ENCODE measurements at regions not wholly inside any gene's neighbourhood (a gene's known extent, or its start where the extent isn't known, plus 50 kb on each side); places are given as distances from the start of the nearest gene placed in this dataset.

DNA sequence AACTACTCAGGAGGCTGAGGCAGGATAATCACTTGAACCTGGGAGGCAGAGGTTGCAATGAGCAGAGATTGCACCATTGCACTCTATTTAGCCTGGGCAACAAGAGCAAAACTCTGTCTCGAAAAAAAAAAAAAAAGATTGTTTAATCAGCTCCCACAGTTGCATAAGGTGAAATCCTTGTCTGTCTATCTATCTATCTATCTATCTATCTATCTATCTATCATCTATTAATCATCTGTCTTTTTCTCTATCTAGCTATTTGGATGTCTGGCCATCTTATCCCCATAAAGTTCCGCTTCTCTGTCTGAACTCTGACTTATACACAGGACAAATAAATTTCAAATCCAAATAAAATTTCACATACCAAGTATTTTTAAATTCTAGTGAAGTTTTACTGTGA, 223.2 kb upstream of the PGRMC2 start:
- TF ChIP-seq, protein P1, sequence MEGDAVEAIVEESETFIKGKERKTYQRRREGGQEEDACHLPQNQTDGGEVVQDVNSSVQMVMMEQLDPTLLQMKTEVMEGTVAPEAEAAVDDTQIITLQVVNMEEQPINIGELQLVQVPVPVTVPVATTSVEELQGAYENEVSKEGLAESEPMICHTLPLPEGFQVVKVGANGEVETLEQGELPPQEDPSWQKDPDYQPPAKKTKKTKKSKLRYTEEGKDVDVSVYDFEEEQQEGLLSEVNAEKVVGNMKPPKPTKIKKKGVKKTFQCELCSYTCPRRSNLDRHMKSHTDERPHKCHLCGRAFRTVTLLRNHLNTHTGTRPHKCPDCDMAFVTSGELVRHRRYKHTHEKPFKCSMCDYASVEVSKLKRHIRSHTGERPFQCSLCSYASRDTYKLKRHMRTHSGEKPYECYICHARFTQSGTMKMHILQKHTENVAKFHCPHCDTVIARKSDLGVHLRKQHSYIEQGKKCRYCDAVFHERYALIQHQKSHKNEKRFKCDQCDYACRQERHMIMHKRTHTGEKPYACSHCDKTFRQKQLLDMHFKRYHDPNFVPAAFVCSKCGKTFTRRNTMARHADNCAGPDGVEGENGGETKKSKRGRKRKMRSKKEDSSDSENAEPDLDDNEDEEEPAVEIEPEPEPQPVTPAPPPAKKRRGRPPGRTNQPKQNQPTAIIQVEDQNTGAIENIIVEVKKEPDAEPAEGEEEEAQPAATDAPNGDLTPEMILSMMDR (IDR thresholded peaks at IDR 0.05; ENCODE audit: insufficient read depth, low read depth, low read length), result no peak
- no peak overlapping the region for H3K4me3 ChIP-seq (ENCODE audit: low read depth, low read length)
- DNase-seq (ENCODE audit: low read depth), result no peak

DNA sequence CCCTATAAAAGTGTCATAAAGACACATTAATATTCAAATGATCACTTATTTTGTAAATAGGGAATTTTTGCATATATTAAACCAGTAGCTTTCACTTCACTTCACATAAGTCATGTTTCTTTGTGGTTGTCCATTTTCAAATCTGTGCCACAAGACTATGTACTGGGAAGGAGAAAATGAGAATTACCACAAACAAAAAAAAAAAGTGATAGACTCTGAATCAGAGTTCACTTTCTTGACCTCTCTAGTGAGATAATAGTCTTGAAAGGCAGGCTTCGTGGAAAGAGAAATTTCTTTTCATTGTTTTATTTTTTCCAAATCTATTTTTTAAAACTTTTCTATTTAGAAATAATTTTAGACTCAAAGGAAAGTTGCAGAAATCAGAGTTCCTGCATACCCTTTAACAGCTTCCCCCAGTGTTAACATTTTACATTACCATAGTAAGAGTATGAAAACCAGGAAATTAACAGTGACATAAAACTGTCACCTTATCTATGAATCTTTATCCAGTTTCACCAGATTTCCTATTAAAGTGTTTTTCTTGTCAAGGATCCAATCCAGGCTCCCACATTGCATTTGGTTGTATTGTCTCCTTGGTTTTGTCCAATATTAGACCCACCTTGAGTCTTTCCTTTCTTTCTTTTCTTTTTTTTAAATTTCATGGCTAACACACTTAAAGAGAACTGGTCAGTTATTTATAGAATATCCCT, 215.4 kb upstream of the PGRMC2 start:
- peak; percentile 40 for DNase-seq (ENCODE audit: low read depth)
- TF ChIP-seq, protein P1 (IDR thresholded peaks at IDR 0.05; ENCODE audit: insufficient read depth, low read depth, low read length), result no peak
- no peak overlapping the region for H3K4me3 ChIP-seq (ENCODE audit: low read depth, low read length)

DNA sequence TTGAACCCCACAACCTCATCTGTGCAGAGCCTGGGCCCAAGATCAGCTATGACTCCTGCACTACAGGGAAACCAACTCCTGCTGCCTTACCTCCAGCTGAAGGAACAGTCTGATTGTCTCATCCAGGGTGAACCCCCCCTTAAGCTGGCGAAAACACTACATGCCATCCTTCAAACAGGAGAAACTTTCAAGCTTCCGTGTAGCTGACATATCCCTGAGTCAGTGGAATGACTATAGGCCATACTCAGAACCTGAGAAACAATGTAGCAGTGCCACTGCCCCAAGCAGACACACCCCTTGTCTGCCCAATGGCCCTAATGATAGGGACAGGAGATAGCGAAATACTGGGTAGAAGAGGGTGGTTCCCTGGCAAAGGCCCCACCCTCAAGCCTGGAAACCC, 213.6 kb upstream of the PGRMC2 start:
- DNase-seq (ENCODE audit: low read depth), result no peak
- TF ChIP-seq, protein P1 (IDR thresholded peaks at IDR 0.05; ENCODE audit: insufficient read depth, low read depth, low read length), result no peak
- H3K4me3 ChIP-seq (ENCODE audit: low read depth, low read length), result no peak overlapping the region

DNA sequence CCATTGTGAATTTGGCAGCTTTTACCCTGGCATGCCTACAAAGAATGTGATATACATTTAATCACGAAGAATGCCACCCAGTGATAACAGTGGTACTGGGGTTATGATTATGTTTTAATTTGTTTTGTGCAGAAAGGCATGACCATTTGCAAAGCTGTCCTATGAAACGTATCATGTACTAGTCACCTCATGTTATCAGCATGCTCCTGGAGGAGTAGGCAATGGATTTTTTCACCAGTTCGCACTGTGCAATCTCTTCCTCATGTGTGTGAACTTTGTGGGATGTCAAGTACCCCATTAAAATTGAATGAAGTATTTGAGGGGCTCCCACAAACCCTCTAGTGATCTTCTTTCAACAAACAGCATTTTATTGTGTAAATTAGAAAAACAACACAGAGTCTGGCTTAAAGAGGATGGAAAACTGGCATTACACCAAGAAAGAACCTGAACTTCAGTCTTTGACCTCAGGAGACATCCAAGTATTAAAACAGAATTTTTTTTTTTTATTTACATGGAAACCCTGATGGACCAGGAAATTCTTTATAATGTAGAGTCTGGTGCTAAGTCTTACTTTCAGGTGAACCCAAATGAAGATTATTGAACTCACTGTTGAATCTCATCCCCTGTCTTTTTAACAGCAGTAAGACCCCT, 200.6 kb upstream of the PGRMC2 start:
- TF ChIP-seq, protein P1 (IDR thresholded peaks at IDR 0.05; ENCODE audit: insufficient read depth, low read depth, low read length), result no peak
- H3K4me3 ChIP-seq (ENCODE audit: low read depth, low read length), result no peak overlapping the region
- no peak for DNase-seq (ENCODE audit: low read depth)

DNA sequence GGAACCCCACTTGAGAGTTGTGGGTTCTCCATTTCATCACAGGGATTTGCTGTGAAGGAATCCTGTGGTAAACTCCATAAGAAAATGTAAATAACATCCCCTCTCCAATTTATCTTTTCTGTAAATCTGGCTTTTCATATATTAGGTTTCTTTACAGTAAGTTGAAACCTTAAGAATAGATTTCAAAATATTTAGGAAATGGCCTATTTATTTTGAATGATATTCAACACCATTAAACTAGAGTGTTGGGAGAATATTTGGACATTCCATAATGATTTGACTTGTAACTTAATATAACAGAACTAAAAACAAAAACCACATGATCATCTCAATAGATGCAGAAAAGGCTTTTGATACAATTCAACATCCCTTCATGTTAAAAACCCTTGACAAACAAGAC, 197.3 kb upstream of the PGRMC2 start:
- no peak for DNase-seq (ENCODE audit: low read depth)

DNA sequence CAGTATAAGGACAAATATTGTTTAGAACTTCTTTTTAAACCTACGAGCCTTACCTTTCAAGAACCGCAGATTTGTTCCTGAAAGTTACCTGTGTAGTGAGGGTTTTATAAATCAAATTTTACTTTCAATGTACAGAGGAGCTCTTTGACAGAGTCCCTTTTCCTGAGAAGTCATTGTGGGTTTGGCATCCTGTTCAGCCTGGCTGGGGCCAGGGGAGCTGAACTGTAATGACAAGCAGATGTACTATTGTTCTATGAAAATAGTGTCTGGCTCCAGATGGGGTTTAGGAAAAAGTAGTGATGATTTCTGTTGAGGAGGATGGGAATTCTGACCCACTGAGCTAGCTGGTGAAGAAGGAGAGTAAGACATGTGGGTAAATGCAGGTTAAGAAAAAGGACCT, 196.2 kb upstream of the PGRMC2 start:
- DNase-seq (ENCODE audit: low read depth), result no peak
- TF ChIP-seq, protein P1 (IDR thresholded peaks at IDR 0.05; ENCODE audit: insufficient read depth, low read depth, low read length), result no peak
- H3K4me3 ChIP-seq (ENCODE audit: low read depth, low read length), result no peak overlapping the region

More for the DNA sequence above, 197.3 kb upstream of the PGRMC2 start:
- TF ChIP-seq, protein P1 (IDR thresholded peaks at IDR 0.05; ENCODE audit: insufficient read depth, low read depth, low read length), result no peak
- H3K4me3 ChIP-seq (ENCODE audit: low read depth, low read length), result no peak overlapping the region
